Prostate gland (tissue), 2 donors: ENCODE measurements at regions not wholly inside any gene's neighbourhood (a gene's known extent, or its start where the extent isn't known, plus 50 kb on each side); places are given as distances from the start of the nearest gene placed in this dataset.

Experiments used
- CTCF ChIP-seq, 4 experiments: fragments of 200-600 bp in 2 of 4; fragments of 450-650 bp in 2 of 4; sonication (generic) in 2 of 4; IDR thresholded peaks; 1 replicate in 3 of 4; 2 replicates in 1 of 4; pipeline ENCODE4 v1.5.1; 2016 to 2019; ENCODE audit warnings: antibody characterized with exemption in 4 of 4, mild to moderate bottlenecking in 2 of 4, moderate library complexity in 2 of 4
- POLR2A ChIP-seq: fragments of 450-650 bp; IDR thresholded peaks from one replicate; pipeline ENCODE4 v1.6.1; 2016; ENCODE audit warnings: antibody characterized with exemption, mild to moderate bottlenecking

GRCh38 chr4:144582105-144582850 lies 63.7 kb upstream of the HHIP start:
- TF ChIP-seq CTCF (IDR thresholded peaks at IDR 0.05) (no peak), POLR2A (no peak)
